Keratinocyte (primary cell): ENCODE measurements at regions not wholly inside any gene's neighbourhood (a gene's known extent, or its start where the extent isn't known, plus 50 kb on each side); places are given as distances from the start of the nearest gene placed in this dataset.

Experiments used
- DNase-seq: peaks from one replicate; pipeline ENCODE4 v3.0.0-alpha.2; 2011; ENCODE audit warnings: low read depth, missing footprints, low spot score
- FAIRE-seq: peaks from 2 replicates; lab custom pipeline; 2011; peaks lifted over from hg19 to GRCh38; lab: Jason Lieb, UNC
- H2AFZ ChIP-seq: 2 replicates; pipeline ENCODE4 v1.6.0; 2012; ENCODE audit warnings: low read length, control low read depth, inconsistent platforms; ENCODE audit not compliant: control insufficient read depth
- H3K27ac ChIP-seq: 2 replicates; pipeline ENCODE4 v1.5.1; 2011; ENCODE audit warnings: low read length; ENCODE audit not compliant: control insufficient read depth, insufficient read depth
- H3K27me3 ChIP-seq: 3 replicates; pipeline ENCODE4 v1.6.0; 2011; ENCODE audit warnings: low read length; ENCODE audit not compliant: control insufficient read depth, insufficient read depth; ENCODE audit errors: extremely low read depth
- H3K36me3 ChIP-seq, 2 experiments: 2 replicates in 1 of 2; 3 replicates in 1 of 2; pipeline ENCODE4 v1.5.1; 2011; ENCODE audit warnings: low read length in 2 of 2, mild to moderate bottlenecking in 1 of 2; ENCODE audit not compliant: control insufficient read depth in 2 of 2, insufficient read depth in 2 of 2; ENCODE audit errors: extremely low read depth in 1 of 2
- H3K4me1 ChIP-seq: 3 replicates; pipeline ENCODE4 v1.5.1; 2011; ENCODE audit warnings: low read length; ENCODE audit not compliant: control insufficient read depth, insufficient read depth; ENCODE audit errors: extremely low read depth
- H3K4me2 ChIP-seq: 3 replicates; pipeline ENCODE4 v1.6.0; 2011; ENCODE audit warnings: low read depth, low read length; ENCODE audit not compliant: control insufficient read depth, insufficient read depth; ENCODE audit errors: extremely low read depth
- H3K4me3 ChIP-seq, 3 experiments: fragments of 200-600 bp in 1 of 3; sonication (generic) in 1 of 3; 2 replicates in 2 of 3; 3 replicates in 1 of 3; pipeline ENCODE4 v1.5.1; 2011 to 2016; ENCODE audit warnings: low read length in 3 of 3, mild to moderate bottlenecking in 3 of 3, control low read depth in 2 of 3, inconsistent platforms in 1 of 3, low read depth in 1 of 3, mixed read lengths in 1 of 3, mixed run types in 1 of 3, moderate library complexity in 1 of 3; ENCODE audit not compliant: control insufficient read depth in 2 of 3, insufficient read depth in 2 of 3; ENCODE audit errors: extremely low read depth in 1 of 3
- H3K79me2 ChIP-seq: 2 replicates; pipeline ENCODE4 v1.6.0; 2012; ENCODE audit warnings: low read length; ENCODE audit not compliant: control insufficient read depth, insufficient read depth
- H3K9ac ChIP-seq: 3 replicates; pipeline ENCODE4 v1.6.0; 2011; ENCODE audit warnings: low read length; ENCODE audit not compliant: control insufficient read depth, insufficient read depth; ENCODE audit errors: extremely low read depth
- H3K9me1 ChIP-seq: 3 replicates; pipeline ENCODE4 v1.6.0; 2011; ENCODE audit warnings: low read length; ENCODE audit not compliant: control insufficient read depth, insufficient read depth; ENCODE audit errors: extremely low read depth
- H3K9me3 ChIP-seq: 2 replicates; pipeline ENCODE4 v1.5.1; 2012; ENCODE audit warnings: low read depth, low read length; ENCODE audit not compliant: control insufficient read depth
- H4K20me1 ChIP-seq: 3 replicates; pipeline ENCODE4 v1.6.0; 2011; ENCODE audit warnings: low read length; ENCODE audit not compliant: control insufficient read depth, insufficient read depth; ENCODE audit errors: extremely low read depth
- CTCF ChIP-seq, 3 experiments: IDR thresholded peaks in 1 of 3; conservative IDR thresholded peaks in 1 of 3; optimal IDR thresholded peaks in 1 of 3; 2 replicates in 2 of 3; 3 replicates in 1 of 3; pipeline versions ENCODE3 to v1.5.1; 2011; ENCODE audit warnings: low read length in 3 of 3, mild to moderate bottlenecking in 3 of 3, moderate library complexity in 2 of 3, control low read depth in 1 of 3, inconsistent platforms in 1 of 3; ENCODE audit not compliant: insufficient read depth in 2 of 3; ENCODE audit errors: extremely low read depth in 1 of 3
- EZH2 ChIP-seq: IDR thresholded peaks from one replicate; pipeline ENCODE4 v1.6.1; 2012; ENCODE audit warnings: inconsistent platforms, mild to moderate bottlenecking, low read length, moderate library complexity
- dilution Hi-C: fragments of 300-500 bp; cut with MboI; formaldehyde crosslinking; loops from one replicate; pipeline ENCODE4 v1.7.0; 2020; ENCODE audit warnings: low sequenced_read_pairs; ENCODE audit not compliant: extremely low pct_ligation_motif_present

- Histone ChIP-seq H3K9me1 (no peaks in the 10 kb centered on the region), H4K20me1 (no peaks in the 10 kb centered on the region), H2AFZ (no peak overlapping the region), H3K36me3 (no peaks in the 10 kb centered on the region), H3K27ac (no peak overlapping the region), H3K27me3 (no peaks in the 10 kb centered on the region), H3K4me1 (no peaks in the 10 kb centered on the region), H3K9ac (no peak overlapping the region), H3K9me3 (no peaks in the 10 kb centered on the region), H3K4me2 (no peak overlapping the region), H3K4me3 (no peak overlapping the region), H3K79me2 (no peaks in the 10 kb centered on the region)
- no peak for DNase-seq
- no peak for FAIRE-seq
- dilution Hi-C loops = no loop called here
- TF ChIP-seq EZH2 = no peak
- TF ChIP-seq CTCF (optimal IDR thresholded peaks at IDR 0.05 in 1 of 3, IDR thresholded peaks at IDR 0.05 in 1 of 3, conservative IDR thresholded peaks at IDR 0.05 in 1 of 3; ENCODE audit: extremely low read depth in 1 of 3, insufficient read depth in 2 of 3, low read length in 3 of 3) = no peak
Observed at GRCh38 chr4:108244606-108245005, 75.9 kb upstream of the LEF1 start.

GRCh38 chr4:108240366-108240765 is 71.6 kb upstream of the LEF1 start:
- no peak for DNase-seq
- H3K4me3 ChIP-seq = no peak overlapping the region
- no peaks in the 10 kb centered on the region for H3K9me1 ChIP-seq
- TF ChIP-seq EZH2 (no peak), CTCF (optimal IDR thresholded peaks at IDR 0.05 in 1 of 3, IDR thresholded peaks at IDR 0.05 in 1 of 3, conservative IDR thresholded peaks at IDR 0.05 in 1 of 3; ENCODE audit: extremely low read depth in 1 of 3, insufficient read depth in 2 of 3, low read length in 3 of 3) (no peak)
- no peaks in the 10 kb centered on the region for H3K36me3 ChIP-seq
- H3K9me3 ChIP-seq = no peaks in the 10 kb centered on the region
- no peak overlapping the region for H3K27ac ChIP-seq
- H3K9ac ChIP-seq = no peak overlapping the region
- dilution Hi-C loops = no loop called here
- no peak for FAIRE-seq
- no peaks in the 10 kb centered on the region for H3K4me1 ChIP-seq
- no peaks in the 10 kb centered on the region for H4K20me1 ChIP-seq
- H3K79me2 ChIP-seq = no peaks in the 10 kb centered on the region
- no peaks in the 10 kb centered on the region for H3K27me3 ChIP-seq
- H3K4me2 ChIP-seq = no peak overlapping the region
- H2AFZ ChIP-seq = no peak overlapping the region
